GM13977 (cell line): ENCODE measurements at regions not wholly inside any gene's neighbourhood (a gene's known extent, or its start where the extent isn't known, plus 50 kb on each side); places are given as distances from the start of the nearest gene placed in this dataset.

Source experiments
- DNase-seq: peaks from one replicate; pipeline ENCODE4 v3.0.0; 2012; ENCODE audit warnings: low spot score
- in situ Hi-C: fragments of 300-500 bp; cut with MboI; formaldehyde crosslinking; loops from one replicate; pipeline ENCODE4 v1.12.0; 2022; ENCODE audit warnings: low sequenced_read_pairs, low pct_unique_long_range_greater_than_20kb, mixed read lengths, inconsistent platforms; ENCODE audit not compliant: unreplicated experiment
- TF ChIP-seq, protein P1 (sequence below): IDR thresholded peaks from 2 replicates; pipeline ENCODE4 v1.5.1; 2012; ENCODE audit warnings: mild to moderate bottlenecking, control low read depth; ENCODE audit not compliant: insufficient read depth; ENCODE audit errors: extremely low read depth, missing control alignments

DNA sequence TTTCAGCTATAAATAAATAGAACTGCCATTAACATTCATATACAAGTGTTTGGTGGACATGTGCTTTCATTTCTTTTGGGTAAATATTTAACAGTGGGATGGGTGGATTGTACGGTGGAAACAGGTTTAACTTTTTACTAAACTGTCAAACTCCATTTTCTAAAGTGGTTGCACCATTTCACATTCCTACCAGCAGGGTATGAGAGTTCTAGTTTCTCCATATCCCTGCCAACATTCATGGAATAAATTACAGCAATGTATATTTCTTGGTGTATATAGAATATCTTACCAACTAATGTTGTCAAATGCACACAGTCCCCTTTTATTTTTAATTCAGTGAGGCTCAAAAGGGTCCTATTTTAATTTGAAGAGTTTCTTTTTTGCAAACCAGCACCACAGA, 71.3 kb upstream of the CTXND1 start:
- in situ Hi-C loops: no loop called here
- DNase-seq: no peak
- TF ChIP-seq, protein P1, sequence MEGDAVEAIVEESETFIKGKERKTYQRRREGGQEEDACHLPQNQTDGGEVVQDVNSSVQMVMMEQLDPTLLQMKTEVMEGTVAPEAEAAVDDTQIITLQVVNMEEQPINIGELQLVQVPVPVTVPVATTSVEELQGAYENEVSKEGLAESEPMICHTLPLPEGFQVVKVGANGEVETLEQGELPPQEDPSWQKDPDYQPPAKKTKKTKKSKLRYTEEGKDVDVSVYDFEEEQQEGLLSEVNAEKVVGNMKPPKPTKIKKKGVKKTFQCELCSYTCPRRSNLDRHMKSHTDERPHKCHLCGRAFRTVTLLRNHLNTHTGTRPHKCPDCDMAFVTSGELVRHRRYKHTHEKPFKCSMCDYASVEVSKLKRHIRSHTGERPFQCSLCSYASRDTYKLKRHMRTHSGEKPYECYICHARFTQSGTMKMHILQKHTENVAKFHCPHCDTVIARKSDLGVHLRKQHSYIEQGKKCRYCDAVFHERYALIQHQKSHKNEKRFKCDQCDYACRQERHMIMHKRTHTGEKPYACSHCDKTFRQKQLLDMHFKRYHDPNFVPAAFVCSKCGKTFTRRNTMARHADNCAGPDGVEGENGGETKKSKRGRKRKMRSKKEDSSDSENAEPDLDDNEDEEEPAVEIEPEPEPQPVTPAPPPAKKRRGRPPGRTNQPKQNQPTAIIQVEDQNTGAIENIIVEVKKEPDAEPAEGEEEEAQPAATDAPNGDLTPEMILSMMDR: no peak

DNA sequence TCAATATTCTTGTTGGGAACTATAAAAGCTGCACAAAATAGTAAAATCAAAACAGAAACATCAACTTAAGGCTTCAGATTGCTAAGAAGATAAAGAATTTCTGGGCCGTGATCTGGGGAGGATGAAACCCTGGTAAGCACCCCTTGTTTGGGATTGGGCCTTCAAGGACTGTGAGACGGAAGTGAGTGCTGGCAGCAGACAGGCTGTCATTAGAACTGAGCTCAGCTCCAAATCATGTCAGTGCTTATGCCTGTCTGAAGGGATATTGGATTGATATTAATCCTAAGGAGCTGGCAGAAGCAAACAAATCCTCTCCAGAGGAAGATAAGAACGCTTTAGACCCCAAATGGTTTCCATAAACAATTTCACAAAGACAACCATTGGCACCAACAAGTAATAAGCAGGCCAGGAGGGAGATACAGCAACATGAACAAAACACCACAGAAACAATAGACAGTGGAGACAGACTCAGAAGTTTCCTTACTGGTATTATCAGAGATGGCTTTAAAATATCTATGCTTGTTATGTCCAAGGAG, 72.6 kb upstream of the CTXND1 start:
- in situ Hi-C loops: no loop called here
- no peak for DNase-seq
- TF ChIP-seq, protein P1: no peak

DNA sequence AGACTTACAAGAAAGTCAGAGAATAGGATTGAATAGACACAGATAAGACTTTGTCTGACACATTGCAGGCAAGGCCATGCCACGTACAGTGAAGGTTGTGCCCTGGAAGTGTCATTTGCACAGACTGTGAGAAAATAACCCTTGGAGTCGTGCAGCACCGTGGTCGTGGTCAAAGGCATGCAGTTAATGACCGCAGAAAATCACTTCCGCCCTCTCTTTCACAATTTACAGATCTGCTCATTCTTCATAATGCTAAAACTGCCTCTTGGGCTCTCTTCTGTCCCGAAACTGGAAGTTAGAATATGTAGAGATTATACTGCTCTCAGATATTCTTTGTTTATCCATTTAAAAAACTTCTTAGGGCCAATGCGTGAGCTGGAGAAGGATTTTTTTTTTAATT, 73.2 kb upstream of the CTXND1 start:
- in situ Hi-C loops: no loop called here
- TF ChIP-seq, protein P1: no peak
- no peak for DNase-seq

DNA sequence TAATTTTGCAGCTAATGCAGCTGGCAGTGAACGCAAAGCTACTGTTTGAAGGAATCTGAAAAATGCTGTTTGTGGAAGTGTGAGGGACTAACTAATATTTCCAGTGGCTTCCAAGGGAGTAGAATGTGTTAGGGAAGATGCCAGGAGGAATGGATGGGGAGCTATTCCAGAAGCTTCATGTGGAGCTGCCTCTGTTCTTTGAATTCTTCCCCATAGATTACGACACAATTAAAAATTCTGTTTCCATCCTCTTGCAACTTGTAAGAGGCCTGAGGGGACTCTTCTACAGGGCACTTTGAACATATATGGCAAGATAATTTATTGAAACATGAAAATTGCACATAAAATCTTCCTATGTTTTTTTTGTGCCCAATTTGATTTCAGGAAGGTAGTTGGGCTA, 74.3 kb upstream of the CTXND1 start:
- in situ Hi-C loops: no loop called here
- no peak for DNase-seq

DNA sequence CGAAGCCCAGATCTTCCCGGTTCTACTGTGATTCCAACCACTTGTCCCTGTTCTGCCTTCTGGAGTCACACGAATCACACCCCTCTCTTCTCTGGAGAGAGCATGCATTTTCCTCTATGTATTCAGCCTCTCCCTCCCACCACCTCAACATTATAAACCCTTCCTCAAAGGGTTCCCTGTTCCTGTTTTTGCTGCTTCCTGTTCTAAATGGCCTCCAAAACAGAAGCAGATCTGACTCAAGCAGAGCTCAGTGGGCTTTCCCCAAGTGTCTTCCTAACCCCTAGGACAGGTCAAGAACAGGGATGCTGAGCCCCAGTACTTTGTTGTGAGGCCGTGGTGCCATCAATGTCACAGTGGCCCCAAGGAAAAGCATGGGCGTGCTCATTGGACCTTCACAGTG, 75.7 kb upstream of the ARNT2 start:
- TF ChIP-seq, protein P1: no peak
- DNase-seq: no peak
- in situ Hi-C loops: no loop called here

More for the DNA sequence above, 74.3 kb upstream of the CTXND1 start:
- TF ChIP-seq, protein P1: no peak

DNA sequence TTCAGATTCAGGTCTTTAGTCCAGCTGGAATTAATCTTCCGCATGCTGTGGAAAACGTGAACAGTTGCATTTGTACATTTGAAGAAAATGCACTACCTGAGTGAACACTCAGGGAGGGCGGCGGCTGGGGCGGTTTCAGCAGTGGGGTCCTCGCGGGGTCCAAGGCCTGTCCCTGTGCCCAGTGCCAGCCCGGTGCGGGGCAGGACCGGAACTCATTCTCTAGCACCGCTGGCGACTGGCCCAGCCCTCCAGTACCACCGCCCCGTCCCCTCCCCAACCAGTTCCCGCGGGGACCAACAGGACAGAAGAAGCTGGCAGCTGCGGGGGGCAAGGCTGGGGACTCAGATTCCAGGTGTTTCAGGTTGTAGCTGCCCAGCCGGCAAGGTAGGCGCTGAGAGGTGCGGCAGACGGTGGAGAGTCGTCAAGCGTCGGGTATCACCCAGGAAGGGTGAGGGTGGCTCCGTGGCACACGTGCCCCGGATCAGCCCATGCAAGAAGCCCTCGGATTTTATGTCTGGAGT, 72.2 kb upstream of the ARNT2 start:
- in situ Hi-C loops: no loop called here
- TF ChIP-seq, protein P1: no peak
- no peak for DNase-seq

DNA sequence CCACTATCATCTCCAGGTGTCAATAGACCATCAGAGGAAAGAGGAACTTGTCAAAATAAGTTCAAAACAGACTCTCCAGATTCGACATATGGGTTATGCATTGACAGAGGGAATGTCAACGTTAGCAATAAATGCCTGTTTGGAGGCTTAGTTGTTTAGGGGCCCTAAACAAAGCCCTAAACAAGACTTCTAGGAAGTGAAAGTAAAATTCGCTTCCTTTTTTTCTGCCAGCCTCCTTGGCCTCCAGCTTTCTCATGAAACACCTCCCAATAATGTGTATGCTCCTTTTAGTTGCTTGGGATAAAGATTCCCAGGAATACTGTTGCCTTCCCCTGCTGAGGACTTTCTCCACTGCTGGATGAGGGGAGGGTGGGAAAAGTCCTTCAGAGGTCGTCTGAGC, 70.9 kb upstream of the ARNT2 start:
- in situ Hi-C loops: no loop called here
- no peak for DNase-seq
- TF ChIP-seq, protein P1: no peak
